Mucosa of rectum (tissue), 2 donors: ENCODE measurements at regions not wholly inside any gene's neighbourhood (a gene's known extent, or its start where the extent isn't known, plus 50 kb on each side); places are given as distances from the start of the nearest gene placed in this dataset.

Experiments used
- H3K27ac ChIP-seq, 2 donors: one replicate each; pipeline ENCODE4 v1.7.0; 2013; ENCODE audit warnings: inconsistent platforms in 2 of 2, low read depth in 2 of 2, low read length in 2 of 2
- H3K27me3 ChIP-seq, 2 donors: one replicate each; pipeline ENCODE4 v1.7.0; 2013; ENCODE audit warnings: low read length in 2 of 2; ENCODE audit not compliant: control insufficient read depth in 2 of 2, insufficient read depth in 2 of 2
- H3K36me3 ChIP-seq, 2 donors: one replicate each; pipeline ENCODE4 v1.7.0; 2013; ENCODE audit warnings: low read length in 2 of 2; ENCODE audit not compliant: control insufficient read depth in 2 of 2, insufficient read depth in 2 of 2
- H3K4me1 ChIP-seq, 2 donors: one replicate each; pipeline ENCODE4 v1.7.0; 2013; ENCODE audit warnings: low read length in 2 of 2, mild to moderate bottlenecking in 1 of 2; ENCODE audit not compliant: control insufficient read depth in 2 of 2, insufficient read depth in 2 of 2
- H3K4me3 ChIP-seq, 2 donors: one replicate each; pipeline ENCODE4 v1.7.0; 2013; ENCODE audit warnings: low read length in 2 of 2
- H3K9ac ChIP-seq, 2 donors: one replicate each; pipeline ENCODE4 v1.7.0; 2013; ENCODE audit warnings: low read length in 2 of 2, low read depth in 1 of 2, mild to moderate bottlenecking in 1 of 2
- H3K9me3 ChIP-seq, 2 donors: one replicate each; pipeline ENCODE4 v1.7.0; 2013; ENCODE audit warnings: low read length in 2 of 2; ENCODE audit not compliant: control insufficient read depth in 2 of 2
- donor health status: healthy.
- donor health status: Normal muscosa, but diverticular disease.

GRCh38 chr1:187143783-187144182 lies 315.0 kb downstream of the PLA2G4A start:
- no peaks in the 10 kb centered on the region for H3K4me1 ChIP-seq

GRCh38 chr1:187146388-187146787 lies 317.6 kb downstream of the PLA2G4A start:
- Histone ChIP-seq H3K27ac (no peak overlapping the region), H3K36me3 (no peaks in the 10 kb centered on the region), H3K4me1 (no peaks in the 10 kb centered on the region), H3K4me3 (no peak overlapping the region), H3K9ac (no peak overlapping the region), H3K9me3 (no peaks in the 10 kb centered on the region), H3K27me3 (no peaks in the 10 kb centered on the region)

More at GRCh38 chr1:187143783-187144182, 315.0 kb downstream of the PLA2G4A start:
- Histone ChIP-seq H3K36me3 (no peaks in the 10 kb centered on the region), H3K9me3 (no peaks in the 10 kb centered on the region), H3K9ac (no peak overlapping the region), H3K27me3 (no peaks in the 10 kb centered on the region), H3K27ac (no peak overlapping the region), H3K4me3 (no peak overlapping the region)

GRCh38 chr1:187151555-187151954 lies 322.8 kb downstream of the PLA2G4A start:
- Histone ChIP-seq H3K9ac (no peak overlapping the region), H3K36me3 (no peaks in the 10 kb centered on the region), H3K9me3 (no peaks in the 10 kb centered on the region), H3K4me1 (no peaks in the 10 kb centered on the region), H3K27me3 (no peaks in the 10 kb centered on the region), H3K27ac (no peak overlapping the region), H3K4me3 (no peak overlapping the region)

GRCh38 chr1:187153047-187153446 lies 324.3 kb downstream of the PLA2G4A start:
- no peak overlapping the region for H3K9ac ChIP-seq
- no peaks in the 10 kb centered on the region for H3K36me3 ChIP-seq
- no peak overlapping the region for H3K27ac ChIP-seq
- no peak overlapping the region for H3K4me3 ChIP-seq
- no peaks in the 10 kb centered on the region for H3K9me3 ChIP-seq
- H3K4me1 ChIP-seq, result no peaks in the 10 kb centered on the region
- H3K27me3 ChIP-seq, result no peaks in the 10 kb centered on the region

DNA sequence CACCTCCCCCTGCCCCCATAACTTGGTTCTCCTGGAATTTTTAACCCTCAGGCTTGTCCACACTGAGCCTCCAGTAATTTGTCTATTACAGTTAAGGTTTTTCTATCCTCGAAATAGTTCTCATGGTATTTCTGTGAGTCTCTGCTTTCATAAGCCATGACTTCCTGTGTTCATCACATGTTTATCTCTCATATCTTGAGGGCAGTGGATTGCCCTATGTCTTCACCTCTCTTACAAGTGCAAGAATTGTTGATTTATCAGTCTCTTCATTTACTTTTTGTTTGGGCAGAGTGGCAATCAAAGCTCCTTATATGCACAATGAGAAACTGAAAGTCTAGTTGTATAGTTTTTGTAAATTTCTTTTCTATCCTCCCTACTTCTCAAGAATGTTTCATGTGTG lies 328.4 kb downstream of the PLA2G4A start:
- Histone ChIP-seq H3K4me3 (no peak overlapping the region), H3K27ac (no peak overlapping the region), H3K9ac (no peak overlapping the region), H3K4me1 (no peaks in the 10 kb centered on the region), H3K27me3 (no peaks in the 10 kb centered on the region), H3K9me3 (no peaks in the 10 kb centered on the region), H3K36me3 (no peaks in the 10 kb centered on the region)

GRCh38 chr1:187157552-187157951 lies 328.8 kb downstream of the PLA2G4A start:
- Histone ChIP-seq H3K9ac (no peak overlapping the region), H3K9me3 (no peaks in the 10 kb centered on the region), H3K36me3 (no peaks in the 10 kb centered on the region), H3K27me3 (no peaks in the 10 kb centered on the region), H3K27ac (no peak overlapping the region), H3K4me3 (no peak overlapping the region), H3K4me1 (no peaks in the 10 kb centered on the region)

GRCh38 chr1:187167555-187167954 lies 338.8 kb downstream of the PLA2G4A start:
- Histone ChIP-seq H3K9ac (no peak overlapping the region), H3K27ac (no peak overlapping the region), H3K27me3 (no peaks in the 10 kb centered on the region), H3K36me3 (no peaks in the 10 kb centered on the region), H3K9me3 (peaks cover 0 to 6% of the 10 kb centered on the region in 2 donors), H3K4me3 (no peak overlapping the region), H3K4me1 (no peaks in the 10 kb centered on the region)

- H3K36me3 ChIP-seq, result no peaks in the 10 kb centered on the region
- no peaks in the 10 kb centered on the region for H3K27me3 ChIP-seq
- H3K9me3 ChIP-seq, result peaks cover 0 to 6% of the 10 kb centered on the region in 2 donors
- H3K9ac ChIP-seq, result no peak overlapping the region
- no peak overlapping the region for H3K27ac ChIP-seq
- no peaks in the 10 kb centered on the region for H3K4me1 ChIP-seq
- no peak overlapping the region for H3K4me3 ChIP-seq
Measured at GRCh38 chr1:187168297-187168696, 339.5 kb downstream of the PLA2G4A start.

- peaks cover 0 to 8% of the 10 kb centered on the region in 2 donors for H3K9me3 ChIP-seq
- H3K27me3 ChIP-seq, result no peaks in the 10 kb centered on the region
- H3K9ac ChIP-seq, result no peak overlapping the region
- H3K4me1 ChIP-seq, result no peaks in the 10 kb centered on the region
- H3K36me3 ChIP-seq, result no peaks in the 10 kb centered on the region
- no peak overlapping the region for H3K27ac ChIP-seq
- H3K4me3 ChIP-seq, result no peak overlapping the region
Measured at GRCh38 chr1:187185389-187185788, 356.6 kb downstream of the PLA2G4A start.

DNA sequence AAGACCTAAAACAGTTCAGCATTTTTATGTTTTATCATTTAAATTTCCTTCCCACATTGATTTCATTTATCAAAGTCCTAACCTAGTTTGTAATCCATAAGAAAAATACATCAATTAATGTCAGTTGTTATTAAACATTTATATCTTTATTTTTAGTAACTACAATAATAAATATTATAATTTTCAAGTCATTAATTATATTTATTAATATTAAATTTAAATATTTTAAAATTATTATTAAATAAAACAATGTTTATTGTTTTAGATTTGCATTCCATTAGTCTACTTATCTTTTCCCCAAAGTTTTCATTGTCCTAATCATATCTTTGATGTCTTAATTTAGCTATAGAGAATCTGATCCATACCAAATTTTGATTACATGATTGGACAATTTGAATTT lies 368.9 kb downstream of the PLA2G4A start:
- Histone ChIP-seq H3K27ac (no peak overlapping the region), H3K4me1 (no peaks in the 10 kb centered on the region), H3K27me3 (no peaks in the 10 kb centered on the region), H3K4me3 (no peak overlapping the region), H3K9me3 (no peaks in the 10 kb centered on the region), H3K9ac (no peak overlapping the region), H3K36me3 (no peaks in the 10 kb centered on the region)

DNA sequence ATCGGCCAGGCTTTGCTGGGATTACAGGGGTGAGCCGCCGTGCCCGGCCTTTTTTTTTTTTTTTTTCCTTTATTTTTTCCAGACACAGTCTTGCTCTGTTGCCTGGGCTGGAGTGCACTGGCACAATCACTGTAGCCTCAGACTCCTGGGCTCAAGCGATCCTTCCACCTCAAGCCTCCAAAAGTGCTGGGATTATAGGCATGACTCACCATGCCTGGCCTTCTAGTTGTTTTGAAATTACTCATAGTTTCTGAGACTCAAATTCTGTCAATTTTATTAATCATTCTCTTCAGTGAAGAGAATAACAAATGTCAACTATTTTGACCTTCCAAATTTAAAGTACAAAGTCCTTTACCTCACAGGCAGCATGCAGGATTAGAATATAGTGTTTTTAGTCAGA lies 374.5 kb downstream of the PLA2G4A start:
- H3K9me3 ChIP-seq, result no peaks in the 10 kb centered on the region
- no peak overlapping the region for H3K27ac ChIP-seq
- H3K27me3 ChIP-seq, result no peaks in the 10 kb centered on the region
- H3K4me1 ChIP-seq, result no peaks in the 10 kb centered on the region
- no peak overlapping the region for H3K4me3 ChIP-seq
- H3K9ac ChIP-seq, result no peak overlapping the region
- H3K36me3 ChIP-seq, result no peaks in the 10 kb centered on the region
